ENCODE measurements at regions not wholly inside any gene's neighbourhood (a gene's known extent, or its start where the extent isn't known, plus 50 kb on each side); places are given as distances from the start of the nearest gene placed in this dataset.

GRCh38 chr12:115190010-115190770, 506.2 kb upstream of the TBX3 start:
- DNase-seq, result no peak
- TF ChIP-seq, protein P1, sequence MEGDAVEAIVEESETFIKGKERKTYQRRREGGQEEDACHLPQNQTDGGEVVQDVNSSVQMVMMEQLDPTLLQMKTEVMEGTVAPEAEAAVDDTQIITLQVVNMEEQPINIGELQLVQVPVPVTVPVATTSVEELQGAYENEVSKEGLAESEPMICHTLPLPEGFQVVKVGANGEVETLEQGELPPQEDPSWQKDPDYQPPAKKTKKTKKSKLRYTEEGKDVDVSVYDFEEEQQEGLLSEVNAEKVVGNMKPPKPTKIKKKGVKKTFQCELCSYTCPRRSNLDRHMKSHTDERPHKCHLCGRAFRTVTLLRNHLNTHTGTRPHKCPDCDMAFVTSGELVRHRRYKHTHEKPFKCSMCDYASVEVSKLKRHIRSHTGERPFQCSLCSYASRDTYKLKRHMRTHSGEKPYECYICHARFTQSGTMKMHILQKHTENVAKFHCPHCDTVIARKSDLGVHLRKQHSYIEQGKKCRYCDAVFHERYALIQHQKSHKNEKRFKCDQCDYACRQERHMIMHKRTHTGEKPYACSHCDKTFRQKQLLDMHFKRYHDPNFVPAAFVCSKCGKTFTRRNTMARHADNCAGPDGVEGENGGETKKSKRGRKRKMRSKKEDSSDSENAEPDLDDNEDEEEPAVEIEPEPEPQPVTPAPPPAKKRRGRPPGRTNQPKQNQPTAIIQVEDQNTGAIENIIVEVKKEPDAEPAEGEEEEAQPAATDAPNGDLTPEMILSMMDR (IDR thresholded peaks at IDR 0.05), result no peak
- Mint-ChIP-seq H3K9me3 (peaks cover 22% of the 10 kb centered on the region), H3K4me3 (no peak overlapping the region), H3K36me3 (ENCODE audit: low read depth) (peaks cover 4% of the 10 kb centered on the region), H3K27ac (no peak overlapping the region), H3K4me1 (peaks cover 28% of the 10 kb centered on the region), H3K27me3 (ENCODE audit: low read depth, poor library complexity) (no peaks in the 10 kb centered on the region)

DNA sequence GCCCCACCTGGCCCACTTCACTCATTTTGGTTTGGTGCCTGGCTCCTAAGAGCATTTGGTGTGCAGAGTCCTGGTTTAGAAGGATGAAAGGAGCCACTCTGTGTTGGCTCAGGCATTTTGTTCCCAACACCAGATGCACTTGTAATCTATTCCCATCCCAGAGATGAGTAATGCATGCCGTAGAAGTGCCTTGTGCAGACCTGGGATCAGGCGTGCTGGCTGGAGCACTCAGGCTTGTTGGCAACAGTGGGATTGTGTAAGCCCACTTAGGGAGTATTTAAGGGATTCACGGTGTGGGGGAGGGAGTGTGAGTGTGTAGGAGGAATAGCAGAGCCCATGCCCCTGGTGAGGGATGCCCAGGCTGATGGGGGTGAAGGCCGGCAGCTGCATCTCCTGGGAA, 501.5 kb upstream of the TBX3 start:
- Mint-ChIP-seq H3K27me3 (ENCODE audit: low read depth, poor library complexity) (peaks cover under 1% of the 10 kb centered on the region), H3K4me1 (peaks cover 27% of the 10 kb centered on the region), H3K27ac (no peak overlapping the region), H3K36me3 (ENCODE audit: low read depth) (no peaks in the 10 kb centered on the region), H3K9me3 (peaks cover 22% of the 10 kb centered on the region), H3K4me3 (no peak overlapping the region)
- TF ChIP-seq, protein P1 (IDR thresholded peaks at IDR 0.05), result no peak
- no peak for DNase-seq

DNA sequence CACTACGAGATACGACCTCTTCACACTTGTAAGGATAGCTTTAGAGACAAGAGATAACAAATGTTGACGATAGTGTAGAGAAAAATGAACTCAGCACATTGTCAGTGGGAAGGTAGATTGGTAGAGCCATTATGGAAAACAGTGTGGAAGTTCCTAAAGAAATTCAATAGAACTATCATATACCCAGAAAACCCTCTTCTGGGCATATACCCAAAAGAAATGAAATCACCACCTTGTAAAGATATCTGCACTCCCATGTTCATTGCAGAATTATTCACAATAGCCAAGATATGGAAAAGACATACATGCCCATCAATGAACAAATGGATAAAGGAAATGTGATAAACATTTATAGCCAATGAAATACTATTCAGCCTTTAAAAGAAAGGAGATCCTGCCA, 499.8 kb upstream of the TBX3 start:
- H3K4me1 Mint-ChIP-seq, result peaks cover 15% of the 10 kb centered on the region
- DNase-seq, result no peak
- peaks cover 4% of the 10 kb centered on the region for H3K27me3 Mint-ChIP-seq (ENCODE audit: low read depth, poor library complexity)
- TF ChIP-seq, protein P1 (IDR thresholded peaks at IDR 0.05), result no peak
- no peak overlapping the region for H3K27ac Mint-ChIP-seq
- no peaks in the 10 kb centered on the region for H3K36me3 Mint-ChIP-seq (ENCODE audit: low read depth)
- peaks cover 22% of the 10 kb centered on the region for H3K9me3 Mint-ChIP-seq
- H3K4me3 Mint-ChIP-seq, result no peak overlapping the region

GRCh38 chr12:115177899-115178298, 493.9 kb upstream of the TBX3 start:
- H3K4me3 Mint-ChIP-seq, result no peak overlapping the region
- peaks cover 29% of the 10 kb centered on the region for H3K4me1 Mint-ChIP-seq
- H3K9me3 Mint-ChIP-seq, result peaks cover 4% of the 10 kb centered on the region
- TF ChIP-seq, protein P1 (IDR thresholded peaks at IDR 0.05), result no peak
- no peaks in the 10 kb centered on the region for H3K36me3 Mint-ChIP-seq (ENCODE audit: low read depth)
- H3K27ac Mint-ChIP-seq, result no peak overlapping the region
- H3K27me3 Mint-ChIP-seq (ENCODE audit: low read depth, poor library complexity), result peaks cover 8% of the 10 kb centered on the region
- no peak for DNase-seq

DNA sequence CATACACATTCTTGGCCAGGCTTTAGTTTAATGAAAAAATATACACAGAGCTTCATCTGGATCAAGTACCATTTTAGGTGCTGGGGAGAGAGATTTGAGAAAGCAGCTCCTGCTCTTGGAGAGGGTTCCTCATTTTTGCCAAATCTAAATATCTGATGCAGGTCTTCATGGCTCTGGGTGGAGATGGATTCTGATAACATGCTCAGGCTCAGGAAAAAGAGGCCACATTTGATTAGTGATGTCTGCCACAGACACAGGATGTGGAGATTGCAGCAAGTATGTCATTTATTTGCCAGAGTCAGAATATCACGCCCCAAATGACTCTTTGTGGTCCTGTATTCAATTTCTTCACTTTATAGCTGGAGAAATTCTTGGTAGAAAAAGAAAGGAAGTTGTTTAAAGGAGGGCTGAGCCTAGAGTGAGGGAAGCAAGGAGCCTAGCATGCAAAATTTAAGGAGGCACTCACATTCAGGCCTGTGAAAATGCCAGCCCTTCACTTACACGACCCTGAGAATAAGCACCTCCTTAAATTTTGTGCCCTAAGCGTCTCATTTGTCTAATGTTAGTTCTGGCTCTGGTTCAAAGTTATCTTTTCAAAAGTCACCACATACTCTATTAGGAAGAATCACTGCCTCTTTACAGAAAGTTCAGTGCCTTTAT, 492.9 kb upstream of the TBX3 start:
- no peaks in the 10 kb centered on the region for H3K36me3 Mint-ChIP-seq (ENCODE audit: low read depth)
- no peak overlapping the region for H3K4me3 Mint-ChIP-seq
- peaks cover 4% of the 10 kb centered on the region for H3K9me3 Mint-ChIP-seq
- peaks cover 23% of the 10 kb centered on the region for H3K4me1 Mint-ChIP-seq
- no peak overlapping the region for H3K27ac Mint-ChIP-seq
- peaks cover 14% of the 10 kb centered on the region for H3K27me3 Mint-ChIP-seq (ENCODE audit: low read depth, poor library complexity)
- TF ChIP-seq, protein P1 (IDR thresholded peaks at IDR 0.05), result no peak
- no peak for DNase-seq

All from nephron progenitor cell (in vitro differentiated cells).